ENCODE measurements at regions not wholly inside any gene's neighbourhood (a gene's known extent, or its start where the extent isn't known, plus 50 kb on each side); places are given as distances from the start of the nearest gene placed in this dataset.

DNA sequence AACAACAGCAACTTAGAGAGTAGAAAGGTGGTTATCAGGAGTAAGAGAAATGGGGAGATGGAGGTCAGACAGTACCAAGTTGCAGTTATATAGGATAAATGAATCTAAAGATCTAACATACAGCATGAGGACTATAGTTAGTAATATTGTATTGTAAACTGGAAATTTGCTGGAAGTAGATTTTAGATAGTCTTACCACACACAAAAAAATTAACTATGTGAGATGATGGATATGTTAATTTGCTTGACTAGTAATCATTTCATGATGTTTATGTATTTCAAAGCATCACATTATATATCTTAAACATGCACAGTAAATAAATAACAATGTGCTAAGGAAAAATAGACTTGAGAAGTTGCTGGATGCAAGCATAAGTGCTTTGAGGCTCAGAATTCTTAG lies 622.1 kb downstream of the CCDC171 start:
- TF ChIP-seq, protein P1, sequence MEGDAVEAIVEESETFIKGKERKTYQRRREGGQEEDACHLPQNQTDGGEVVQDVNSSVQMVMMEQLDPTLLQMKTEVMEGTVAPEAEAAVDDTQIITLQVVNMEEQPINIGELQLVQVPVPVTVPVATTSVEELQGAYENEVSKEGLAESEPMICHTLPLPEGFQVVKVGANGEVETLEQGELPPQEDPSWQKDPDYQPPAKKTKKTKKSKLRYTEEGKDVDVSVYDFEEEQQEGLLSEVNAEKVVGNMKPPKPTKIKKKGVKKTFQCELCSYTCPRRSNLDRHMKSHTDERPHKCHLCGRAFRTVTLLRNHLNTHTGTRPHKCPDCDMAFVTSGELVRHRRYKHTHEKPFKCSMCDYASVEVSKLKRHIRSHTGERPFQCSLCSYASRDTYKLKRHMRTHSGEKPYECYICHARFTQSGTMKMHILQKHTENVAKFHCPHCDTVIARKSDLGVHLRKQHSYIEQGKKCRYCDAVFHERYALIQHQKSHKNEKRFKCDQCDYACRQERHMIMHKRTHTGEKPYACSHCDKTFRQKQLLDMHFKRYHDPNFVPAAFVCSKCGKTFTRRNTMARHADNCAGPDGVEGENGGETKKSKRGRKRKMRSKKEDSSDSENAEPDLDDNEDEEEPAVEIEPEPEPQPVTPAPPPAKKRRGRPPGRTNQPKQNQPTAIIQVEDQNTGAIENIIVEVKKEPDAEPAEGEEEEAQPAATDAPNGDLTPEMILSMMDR (IDR thresholded peaks at IDR 0.05; ENCODE audit: low read depth, low read length, poor library complexity, severe bottlenecking) = no peak
- TF ChIP-seq EZH2phosphoT487 (IDR thresholded peaks at IDR 0.05; ENCODE audit: borderline replicate concordance, low read length) = no peak
